Coronary artery (tissue), 2 donors: ENCODE measurements at regions not wholly inside any gene's neighbourhood (a gene's known extent, or its start where the extent isn't known, plus 50 kb on each side); places are given as distances from the start of the nearest gene placed in this dataset.

Experiments used
- DNase-seq: peaks from one replicate; pipeline ENCODE4 v3.0.0-alpha.2; 2017; ENCODE audit warnings: low spot score
- H3K27ac ChIP-seq, 2 donors: fragments of 200-600 bp; sonication (generic); one replicate each; pipeline ENCODE4 v1.5.1; 2016 to 2019
- H3K4me3 ChIP-seq: fragments of 200-600 bp; sonication (generic); 2 replicates; pipeline ENCODE4 v1.5.1; 2016; ENCODE audit warnings: mild to moderate bottlenecking, moderate library complexity
- CTCF ChIP-seq: fragments of 200-600 bp; sonication (generic); IDR thresholded peaks from one replicate; pipeline ENCODE4 v1.5.1; 2019; ENCODE audit warnings: antibody characterized with exemption

GRCh38 chr3:20846066-20846465 lies 660.1 kb upstream of the SGO1 start:
- DNase-seq, result no peak
- no peak overlapping the region for H3K4me3 ChIP-seq
- TF ChIP-seq CTCF, result no peak
- H3K27ac ChIP-seq, result no peak overlapping the region

GRCh38 chr3:20844851-20845250 lies 658.8 kb upstream of the SGO1 start:
- no peak overlapping the region for H3K27ac ChIP-seq
- no peak for TF ChIP-seq CTCF

GRCh38 chr3:20842594-20843436 lies 656.8 kb upstream of the SGO1 start:
- TF ChIP-seq CTCF, result no peak
- DNase-seq, result no peak
- Histone ChIP-seq H3K27ac (no peak overlapping the region), H3K4me3 (no peak overlapping the region)

More at GRCh38 chr3:20844851-20845250, 658.8 kb upstream of the SGO1 start:
- no peak for DNase-seq
- no peak overlapping the region for H3K4me3 ChIP-seq

- TF ChIP-seq CTCF, result no peak
- Histone ChIP-seq H3K4me3 (no peak overlapping the region), H3K27ac (no peak overlapping the region)
- no peak for DNase-seq
These were observed 656.0 kb upstream of the SGO1 start for GRCh38 chr3:20842002-20842401.

GRCh38 chr3:20837676-20838302 lies 651.8 kb upstream of the SGO1 start:
- H3K27ac ChIP-seq, result no peak overlapping the region
- no peak for DNase-seq
- TF ChIP-seq CTCF, result no peak
- H3K4me3 ChIP-seq, result no peak overlapping the region

GRCh38 chr3:20836801-20837200 lies 650.8 kb upstream of the SGO1 start:
- DNase-seq, result no peak
- TF ChIP-seq CTCF, result no peak
- no peak overlapping the region for H3K27ac ChIP-seq
- H3K4me3 ChIP-seq, result no peak overlapping the region

GRCh38 chr3:20832963-20833362 lies 647.0 kb upstream of the SGO1 start:
- no peak for TF ChIP-seq CTCF
- no peak overlapping the region for H3K4me3 ChIP-seq
- DNase-seq, result no peak
- H3K27ac ChIP-seq, result no peak overlapping the region
